ENCODE measurements at regions not wholly inside any gene's neighbourhood (a gene's known extent, or its start where the extent isn't known, plus 50 kb on each side); places are given as distances from the start of the nearest gene placed in this dataset.

- H4K20me1 ChIP-seq (ENCODE audit: control insufficient read depth, insufficient read depth, insufficient read length), result no peaks in the 10 kb centered on the region
- no peak overlapping the region for H2BK20ac ChIP-seq (ENCODE audit: low read depth, low read length, poor library complexity, severe bottlenecking)
- H3K9me3 Mint-ChIP-seq, result peaks cover 16 to 21% of the 10 kb centered on the region in 2 experiments
- H4K5ac ChIP-seq (ENCODE audit: insufficient read length, low read depth, low read length), result no peak overlapping the region
- no peak overlapping the region for H3K27ac ChIP-seq (ENCODE audit: insufficient read length, low read depth, low read length)
- H3K27ac Mint-ChIP-seq, result no peak overlapping the region
- no peaks in the 10 kb centered on the region for H3K4me1 ChIP-seq (ENCODE audit: insufficient read depth, low read length)
- WGBS (ENCODE audit: extremely low coverage, insufficient read length, low lambda C conversion rate), result no CpG with 5 or more reads among the region's 5 CpGs
- no peak overlapping the region for H3K4me2 ChIP-seq (ENCODE audit: insufficient read depth, insufficient read length, low read length)
- H3K79me1 ChIP-seq (ENCODE audit: insufficient read depth, low read depth, low read length, poor library complexity, severe bottlenecking), result no peaks in the 10 kb centered on the region
- H3K14ac ChIP-seq (ENCODE audit: insufficient read depth, low read length), result no peak overlapping the region
- no peak overlapping the region for H3K4me3 Mint-ChIP-seq
- no peaks in the 10 kb centered on the region for H3K27me3 ChIP-seq (ENCODE audit: insufficient read depth, low read length)
- H3K4ac ChIP-seq (ENCODE audit: low read depth, low read length), result no peak overlapping the region
- H2AFZ ChIP-seq (ENCODE audit: low read length), result no peak overlapping the region
- no peak overlapping the region for H2BK12ac ChIP-seq (ENCODE audit: insufficient read length, low read depth, low read length)
- no peak overlapping the region for H3T11ph ChIP-seq (ENCODE audit: low read length)
- H2BK120ac ChIP-seq (ENCODE audit: low read depth, low read length, poor library complexity, severe bottlenecking), result no peak overlapping the region
- H2BK15ac ChIP-seq (ENCODE audit: low read depth, low read length), result no peak overlapping the region
- H3K23ac ChIP-seq (ENCODE audit: insufficient read length, low read depth, low read length), result no peak overlapping the region
- no peak overlapping the region for H2AK5ac ChIP-seq (ENCODE audit: insufficient read length, low read length)
- no peaks in the 10 kb centered on the region for H3K79me2 ChIP-seq (ENCODE audit: insufficient read depth, low read length)
- no peak overlapping the region for H3K9ac ChIP-seq (ENCODE audit: extremely low read depth, insufficient read length, low read length)
- no peak overlapping the region for H4K91ac ChIP-seq (ENCODE audit: insufficient read length, low read depth, low read length)
- peaks cover 3 to 24% (median 9%) of the 10 kb centered on the region in 3 experiments; a peak in 5 of 7 replicates for H3K36me3 Mint-ChIP-seq (ENCODE audit: insufficient read depth in 1 of 3, low read depth in 3 of 3)
- H4K8ac ChIP-seq (replicated peaks; ENCODE audit: insufficient read length, low read depth, low read length), result no peak overlapping the region
- H3K18ac ChIP-seq (ENCODE audit: insufficient read length, low read depth, low read length), result no peak overlapping the region
- H3K9me3 ChIP-seq (ENCODE audit: control insufficient read depth, low read depth, low read length), result no peaks in the 10 kb centered on the region
- H3K23me2 ChIP-seq (ENCODE audit: insufficient read length, low read depth, low read length, poor library complexity, severe bottlenecking), result no peaks in the 10 kb centered on the region
- TF ChIP-seq CTCF (conservative IDR thresholded peaks at IDR 0.05), result no peak
- no peak overlapping the region for H2BK5ac ChIP-seq (ENCODE audit: insufficient read length, low read length)
- H3K4me1 Mint-ChIP-seq, result 0 out of 4 replicates have a peak, but pooled peaks cover 0 to 3% of the 10 kb centered on the region in 2 experiments
- DNase-seq, result no peak
- peaks cover 2% of the 10 kb centered on the region for H3K27me3 Mint-ChIP-seq (ENCODE audit: low read depth)
- H3K56ac ChIP-seq (ENCODE audit: insufficient read length, low read depth, low read length), result no peak overlapping the region
Measured at GRCh38 chr5:67607958-67608357, 411.4 kb upstream of the CD180 start.
